ENCODE measurements at regions not wholly inside any gene's neighbourhood (a gene's known extent, or its start where the extent isn't known, plus 50 kb on each side); places are given as distances from the start of the nearest gene placed in this dataset.

DNA sequence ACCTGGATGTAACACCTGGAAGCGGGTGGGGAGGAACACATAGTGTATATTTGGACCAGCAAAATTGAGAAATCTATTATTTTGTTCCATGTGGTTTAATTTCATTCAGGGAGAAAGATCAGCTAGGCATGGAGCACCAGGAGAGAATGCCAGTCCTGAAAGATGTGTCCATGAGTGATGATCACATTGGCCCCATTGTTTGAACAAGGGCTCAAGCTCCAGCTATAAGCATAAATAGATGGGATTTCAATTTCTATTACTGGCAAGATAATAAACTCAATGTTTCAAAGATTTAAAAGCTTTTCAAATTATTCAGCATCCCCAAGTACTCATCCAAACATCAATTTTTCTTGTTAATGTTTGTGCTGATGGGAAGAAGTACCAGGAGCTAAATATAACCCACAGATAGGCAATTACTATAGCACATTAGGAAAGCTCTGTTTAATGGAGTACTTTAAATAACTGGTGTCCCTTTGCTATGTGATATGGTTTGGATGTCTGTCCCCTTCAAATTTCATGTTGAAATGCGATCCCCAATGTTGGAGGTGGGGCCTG, 275.3 kb upstream of the PHYHIPL start:
- TF ChIP-seq CEBPB (IDR thresholded peaks at IDR 0.05; ENCODE audit: low read depth, low read length) (no peak), MAZ (IDR thresholded peaks at IDR 0.05; ENCODE audit: borderline replicate concordance, low read depth, low read length) (no peak), MAFK (IDR thresholded peaks at IDR 0.05; ENCODE audit: low read depth, low read length) (no peak), RFX5 (IDR thresholded peaks at IDR 0.05; ENCODE audit: low read depth, low read length) (no peak), NFE2L2 (IDR thresholded peaks at IDR 0.05; ENCODE audit: low read depth, low read length) (no peak), CHD1 (IDR thresholded peaks at IDR 0.05; ENCODE audit: low read depth, low read length) (no peak), RAD21 (IDR thresholded peaks at IDR 0.05; ENCODE audit: low read length) (no peak), MXI1 (IDR thresholded peaks at IDR 0.05; ENCODE audit: borderline replicate concordance, low read depth, low read length) (no peak), BHLHE40 (IDR thresholded peaks at IDR 0.05; ENCODE audit: low read depth, low read length) (no peak), FOS (IDR thresholded peaks at IDR 0.05; ENCODE audit: low read depth, low read length) (no peak), POLR2A (IDR thresholded peaks at IDR 0.05; ENCODE audit: low read depth, low read length) (no peak), SMC3 (IDR thresholded peaks at IDR 0.05; ENCODE audit: low read depth, low read length) (no peak), RCOR1 (IDR thresholded peaks at IDR 0.05; ENCODE audit: insufficient replicate concordance, low read length) (no peak)
- TF ChIP-seq, protein P1, sequence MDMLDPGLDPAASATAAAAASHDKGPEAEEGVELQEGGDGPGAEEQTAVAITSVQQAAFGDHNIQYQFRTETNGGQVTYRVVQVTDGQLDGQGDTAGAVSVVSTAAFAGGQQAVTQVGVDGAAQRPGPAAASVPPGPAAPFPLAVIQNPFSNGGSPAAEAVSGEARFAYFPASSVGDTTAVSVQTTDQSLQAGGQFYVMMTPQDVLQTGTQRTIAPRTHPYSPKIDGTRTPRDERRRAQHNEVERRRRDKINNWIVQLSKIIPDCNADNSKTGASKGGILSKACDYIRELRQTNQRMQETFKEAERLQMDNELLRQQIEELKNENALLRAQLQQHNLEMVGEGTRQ (IDR thresholded peaks at IDR 0.05; ENCODE audit: low read depth, low read length) = no peak
- TF ChIP-seq, protein P2, sequence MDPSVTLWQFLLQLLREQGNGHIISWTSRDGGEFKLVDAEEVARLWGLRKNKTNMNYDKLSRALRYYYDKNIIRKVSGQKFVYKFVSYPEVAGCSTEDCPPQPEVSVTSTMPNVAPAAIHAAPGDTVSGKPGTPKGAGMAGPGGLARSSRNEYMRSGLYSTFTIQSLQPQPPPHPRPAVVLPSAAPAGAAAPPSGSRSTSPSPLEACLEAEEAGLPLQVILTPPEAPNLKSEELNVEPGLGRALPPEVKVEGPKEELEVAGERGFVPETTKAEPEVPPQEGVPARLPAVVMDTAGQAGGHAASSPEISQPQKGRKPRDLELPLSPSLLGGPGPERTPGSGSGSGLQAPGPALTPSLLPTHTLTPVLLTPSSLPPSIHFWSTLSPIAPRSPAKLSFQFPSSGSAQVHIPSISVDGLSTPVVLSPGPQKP (IDR thresholded peaks at IDR 0.05; ENCODE audit: borderline replicate concordance, low read depth, low read length) = no peak
- TF ChIP-seq, protein P3, sequence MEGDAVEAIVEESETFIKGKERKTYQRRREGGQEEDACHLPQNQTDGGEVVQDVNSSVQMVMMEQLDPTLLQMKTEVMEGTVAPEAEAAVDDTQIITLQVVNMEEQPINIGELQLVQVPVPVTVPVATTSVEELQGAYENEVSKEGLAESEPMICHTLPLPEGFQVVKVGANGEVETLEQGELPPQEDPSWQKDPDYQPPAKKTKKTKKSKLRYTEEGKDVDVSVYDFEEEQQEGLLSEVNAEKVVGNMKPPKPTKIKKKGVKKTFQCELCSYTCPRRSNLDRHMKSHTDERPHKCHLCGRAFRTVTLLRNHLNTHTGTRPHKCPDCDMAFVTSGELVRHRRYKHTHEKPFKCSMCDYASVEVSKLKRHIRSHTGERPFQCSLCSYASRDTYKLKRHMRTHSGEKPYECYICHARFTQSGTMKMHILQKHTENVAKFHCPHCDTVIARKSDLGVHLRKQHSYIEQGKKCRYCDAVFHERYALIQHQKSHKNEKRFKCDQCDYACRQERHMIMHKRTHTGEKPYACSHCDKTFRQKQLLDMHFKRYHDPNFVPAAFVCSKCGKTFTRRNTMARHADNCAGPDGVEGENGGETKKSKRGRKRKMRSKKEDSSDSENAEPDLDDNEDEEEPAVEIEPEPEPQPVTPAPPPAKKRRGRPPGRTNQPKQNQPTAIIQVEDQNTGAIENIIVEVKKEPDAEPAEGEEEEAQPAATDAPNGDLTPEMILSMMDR (conservative IDR thresholded peaks at IDR 0.05; ENCODE audit: low read depth, low read length) = no peak
- Histone ChIP-seq H2BK120ac (ENCODE audit: low read depth, low read length) (no peak overlapping the region), H3K79me1 (ENCODE audit: low read depth in 1 of 2, low read length in 2 of 2) (no peaks in the 10 kb centered on the region), H4K5ac (ENCODE audit: low read depth, low read length) (no peak overlapping the region), H3K4me1 (ENCODE audit: control insufficient read depth, insufficient read depth, low read length) (no peaks in the 10 kb centered on the region), H3K23ac (ENCODE audit: low read depth, low read length) (no peak overlapping the region), H2AK9ac (replicated peaks; ENCODE audit: low read depth, low read length, poor library complexity) (no peak overlapping the region), H4K91ac (ENCODE audit: insufficient read depth, low read depth, low read length) (no peak overlapping the region), H2BK20ac (ENCODE audit: low read depth, low read length) (no peak overlapping the region), H3K9me1 (ENCODE audit: insufficient read depth, low read length) (no peaks in the 10 kb centered on the region), H3K4me2 (ENCODE audit: low read depth, low read length) (no peak overlapping the region), H3K9ac (ENCODE audit: low read depth, low read length) (no peak overlapping the region), H2AFZ (replicated peaks; ENCODE audit: low read length, poor library complexity) (no peak overlapping the region), H3K18ac (ENCODE audit: low read depth, low read length) (no peak overlapping the region), H3K9me3 (ENCODE audit: control insufficient read depth, insufficient read depth, low read length) (peaks cover 3% of the 10 kb centered on the region), H3K4me3 (ENCODE audit: insufficient read depth, low read depth, low read length) (no peak overlapping the region), H3K27ac (ENCODE audit: insufficient read depth, low read length) (no peak overlapping the region), H3K36me3 (ENCODE audit: control insufficient read depth, insufficient read depth, low read length) (no peaks in the 10 kb centered on the region), H2AK5ac (ENCODE audit: low read depth, low read length) (no peak overlapping the region), H4K20me1 (ENCODE audit: insufficient read depth, low read length) (no peaks in the 10 kb centered on the region; the same call in 1 of the 2 replicates), H2BK5ac (ENCODE audit: low read depth, low read length, poor library complexity, severe bottlenecking) (no peak overlapping the region), H4K8ac (ENCODE audit: low read depth in 2 of 2, low read length in 2 of 2) (no peak overlapping the region), H2BK15ac (ENCODE audit: low read depth, low read length) (no peak overlapping the region), H3K4ac (ENCODE audit: low read depth, low read length) (no peak overlapping the region), H3K14ac (replicated peaks; ENCODE audit: low read depth, low read length) (no peak overlapping the region), H3K56ac (ENCODE audit: extremely low read depth, insufficient read depth, low read length) (no peak overlapping the region), H3K27me3 (ENCODE audit: control insufficient read depth, insufficient read depth, low read length) (peaks cover 1% of the 10 kb centered on the region; the same call in 1 of the 2 replicates)
- ATAC-seq (ENCODE audit: low read depth) (no peak), DNase-seq (no peak)
- no TSS peak for BruUV-seq (replicated peaks)
- in situ Hi-C loops (cut with MboI; ENCODE audit: low sequenced_read_pairs) = no loop called here
- intact Hi-C loops (cut with micrococcal nuclease) = no loop called here
- POLR2A ChIA-PET (ENCODE audit: unreplicated experiment) = no interaction called here
- CTCF ChIA-PET = no interaction called here
- dilution Hi-C loops (cut with HindIII; ENCODE audit: low sequenced_read_pairs, unreplicated experiment) = no loop called here
- WGBS, 2 experiments (ENCODE audit: extremely low coverage in 2 of 2, insufficient read length in 1 of 2) = 67% methylated on average over 1 of the region's 2 CpGs; no CpG with 5 or more reads in 1 of the 2 experiments
